ENCODE measurements at regions not wholly inside any gene's neighbourhood (a gene's known extent, or its start where the extent isn't known, plus 50 kb on each side); places are given as distances from the start of the nearest gene placed in this dataset.

GRCh38 chr1:56390934-56391731, 188.2 kb downstream of the PLPP3 start:
- intact Hi-C loops (cut with micrococcal nuclease; ENCODE audit: unreplicated experiment), result no loop called here
- Histone ChIP-seq H3K4me3 (no peak overlapping the region), H4K20me1 (ENCODE audit: control insufficient read depth, insufficient read depth) (no peaks in the 10 kb centered on the region), H3K9ac (ENCODE audit: control insufficient read depth, insufficient read depth, low read length) (no peak overlapping the region), H3K27ac (ENCODE audit: control insufficient read depth, insufficient read depth) (no peak overlapping the region), H3K9me3 (replicated peaks; ENCODE audit: control insufficient read depth, insufficient read depth, low read length) (no peaks in the 10 kb centered on the region), H3K4me1 (ENCODE audit: control insufficient read depth, insufficient read depth, low read length) (no peaks in the 10 kb centered on the region), H3K4me2 (ENCODE audit: control insufficient read depth, insufficient read depth) (no peak overlapping the region), H3K36me3 (ENCODE audit: control insufficient read depth in 2 of 2, insufficient read depth in 2 of 2, low read length in 1 of 2) (no peaks in the 10 kb centered on the region), H3K27me3 (replicated peaks in 1 of 2; ENCODE audit: control insufficient read depth in 2 of 2, insufficient read depth in 2 of 2, low read length in 1 of 2) (no peaks in the 10 kb centered on the region), H2AFZ (ENCODE audit: control insufficient read depth, low read depth, low read length) (no peak overlapping the region), H3K79me2 (ENCODE audit: control insufficient read depth, insufficient read depth, low read length) (no peaks in the 10 kb centered on the region)
- POLR2A ChIA-PET, result interaction anchor here (0.6 kb wide), 1 partner anchor 20 kb away, joined by 9 read pairs; no protein-coding TSS in a partner anchor
- no peak for DNase-seq (ENCODE audit: low read depth, low spot score)
- RAD21 ChIA-PET (ENCODE audit: unreplicated experiment), result no interaction called here
- no peak for TF ChIP-seq NR2C2 (IDR thresholded peaks at IDR 0.05; ENCODE audit: borderline replicate concordance, control insufficient read depth, insufficient read length, low read depth)
- no peak for TF ChIP-seq NR2F1 (conservative IDR thresholded peaks at IDR 0.05)
- peak; percentile 57 for FAIRE-seq
- ATAC-seq, result no peak
- SMC1A ChIA-PET (ENCODE audit: uncharacterized antibody, unreplicated experiment), result interaction anchor here (1.2 to 1.4 kb wide), 2 partner anchors 9 to 80 kb away, joined by 3 to 4 read pairs; no protein-coding TSS in a partner anchor
- in situ Hi-C loops (cut with MboI), result no loop called here
- BruUV-seq (replicated peaks), result no TSS peak
- CTCF ChIA-PET, result no interaction called here
- WGBS (ENCODE audit: insufficient coverage, insufficient replicate concordance, low lambda C conversion rate, missing lambda C conversion rate), result 62% methylated on average over 16 of the region's 16 CpGs

GRCh38 chr1:56390232-56390867, 189.0 kb downstream of the PLPP3 start:
- BruUV-seq (replicated peaks), result no TSS peak
- H3K9ac ChIP-seq (ENCODE audit: control insufficient read depth, insufficient read depth, low read length), result no peak overlapping the region
- in situ Hi-C loops (cut with MboI) (no loop called here), intact Hi-C loops (cut with micrococcal nuclease; ENCODE audit: unreplicated experiment) (no loop called here)
- H3K4me2 ChIP-seq (ENCODE audit: control insufficient read depth, insufficient read depth), result no peak overlapping the region
- RAD21 ChIA-PET (ENCODE audit: unreplicated experiment), result no interaction called here
- CTCF ChIA-PET, result interaction anchor here (0.6 kb wide), 1 partner anchor 19 kb away, joined by 3 read pairs; no protein-coding TSS in a partner anchor
- H3K27ac ChIP-seq (ENCODE audit: control insufficient read depth, insufficient read depth), result no peak overlapping the region
- FAIRE-seq (no peak), ATAC-seq (no peak), DNase-seq (ENCODE audit: low read depth, low spot score) (no peak)
- WGBS (ENCODE audit: insufficient coverage, insufficient replicate concordance, low lambda C conversion rate, missing lambda C conversion rate), result 20% methylated on average over 3 of the region's 3 CpGs
- H3K36me3 ChIP-seq (ENCODE audit: control insufficient read depth in 2 of 2, insufficient read depth in 2 of 2, low read length in 1 of 2), result no peaks in the 10 kb centered on the region
- POLR2A ChIA-PET, result interaction anchor here (0.6 kb wide), 1 partner anchor 19 kb away, joined by 9 read pairs; no protein-coding TSS in a partner anchor
- H3K27me3 ChIP-seq (replicated peaks in 1 of 2; ENCODE audit: control insufficient read depth in 2 of 2, insufficient read depth in 2 of 2, low read length in 1 of 2), result no peaks in the 10 kb centered on the region
- H4K20me1 ChIP-seq (ENCODE audit: control insufficient read depth, insufficient read depth), result no peaks in the 10 kb centered on the region
- H2AFZ ChIP-seq (ENCODE audit: control insufficient read depth, low read depth, low read length), result no peak overlapping the region
- no peaks in the 10 kb centered on the region for H3K9me3 ChIP-seq (replicated peaks; ENCODE audit: control insufficient read depth, insufficient read depth, low read length)
- H3K4me3 ChIP-seq, result no peak overlapping the region
- SMC1A ChIA-PET (ENCODE audit: uncharacterized antibody, unreplicated experiment), result no interaction called here
- H3K4me1 ChIP-seq (ENCODE audit: control insufficient read depth, insufficient read depth, low read length), result no peaks in the 10 kb centered on the region
- H3K79me2 ChIP-seq (ENCODE audit: control insufficient read depth, insufficient read depth, low read length), result no peaks in the 10 kb centered on the region
- TF ChIP-seq JUND (IDR thresholded peaks at IDR 0.05; ENCODE audit: low read depth, low read length) (no peak), SIX5 (IDR thresholded peaks at IDR 0.05; ENCODE audit: low read depth, low read length, severe bottlenecking) (no peak), IKZF1 (conservative IDR thresholded peaks at IDR 0.05) (no peak), ZBTB40 (IDR thresholded peaks at IDR 0.05; ENCODE audit: borderline replicate concordance) (no peak), GATAD2B (conservative IDR thresholded peaks at IDR 0.05; ENCODE audit: low read depth) (no peak)
- TF ChIP-seq, protein P1, sequence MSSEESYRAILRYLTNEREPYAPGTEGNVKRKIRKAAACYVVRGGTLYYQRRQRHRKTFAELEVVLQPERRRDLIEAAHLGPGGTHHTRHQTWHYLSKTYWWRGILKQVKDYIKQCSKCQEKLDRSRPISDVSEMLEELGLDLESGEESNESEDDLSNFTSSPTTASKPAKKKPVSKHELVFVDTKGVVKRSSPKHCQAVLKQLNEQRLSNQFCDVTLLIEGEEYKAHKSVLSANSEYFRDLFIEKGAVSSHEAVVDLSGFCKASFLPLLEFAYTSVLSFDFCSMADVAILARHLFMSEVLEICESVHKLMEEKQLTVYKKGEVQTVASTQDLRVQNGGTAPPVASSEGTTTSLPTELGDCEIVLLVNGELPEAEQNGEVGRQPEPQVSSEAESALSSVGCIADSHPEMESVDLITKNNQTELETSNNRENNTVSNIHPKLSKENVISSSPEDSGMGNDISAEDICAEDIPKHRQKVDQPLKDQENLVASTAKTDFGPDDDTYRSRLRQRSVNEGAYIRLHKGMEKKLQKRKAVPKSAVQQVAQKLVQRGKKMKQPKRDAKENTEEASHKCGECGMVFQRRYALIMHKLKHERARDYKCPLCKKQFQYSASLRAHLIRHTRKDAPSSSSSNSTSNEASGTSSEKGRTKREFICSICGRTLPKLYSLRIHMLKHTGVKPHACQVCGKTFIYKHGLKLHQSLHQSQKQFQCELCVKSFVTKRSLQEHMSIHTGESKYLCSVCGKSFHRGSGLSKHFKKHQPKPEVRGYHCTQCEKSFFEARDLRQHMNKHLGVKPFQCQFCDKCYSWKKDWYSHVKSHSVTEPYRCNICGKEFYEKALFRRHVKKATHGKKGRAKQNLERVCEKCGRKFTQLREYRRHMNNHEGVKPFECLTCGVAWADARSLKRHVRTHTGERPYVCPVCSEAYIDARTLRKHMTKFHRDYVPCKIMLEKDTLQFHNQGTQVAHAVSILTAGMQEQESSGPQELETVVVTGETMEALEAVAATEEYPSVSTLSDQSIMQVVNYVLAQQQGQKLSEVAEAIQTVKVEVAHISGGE (CRISPR knock-in tag; IDR thresholded peaks at IDR 0.05), result no peak
